IMR-90 (cell line): ENCODE measurements at regions not wholly inside any gene's neighbourhood (a gene's known extent, or its start where the extent isn't known, plus 50 kb on each side); places are given as distances from the start of the nearest gene placed in this dataset.

Experiments used
- ATAC-seq: fragments of 200-7000 bp; cut with Tn5 transposase; 2 replicates; pipeline ENCODE4 v1.9.1; 2020; ENCODE audit warnings: low read depth, mild to moderate bottlenecking, moderate library complexity
- BruUV-seq: library from RNA; stranded (reverse); fragments of 400-500 nt; replicated peaks from 2 replicates; lab custom pipeline; 2021; lab: Mats Ljungman, UMichigan
- CTCF ChIA-PET: fragments of 300-600 bp; formaldehyde crosslinking; extraction: SDS; loops from one replicate; lab custom pipeline; 2021; ENCODE audit warnings: antibody characterized with exemption; lab: Yijun Ruan, JAX
- POLR2A ChIA-PET: fragments of 300-600 bp; sonication (Branson Sonifier 250); formaldehyde crosslinking; loops from one replicate; lab custom pipeline; 2022; ENCODE audit warnings: antibody characterized with exemption; ENCODE audit not compliant: unreplicated experiment; lab: Charles Lee
- DNase-seq: peaks from one replicate; pipeline ENCODE4 v3.0.0; 2013
- H2AFZ ChIP-seq: replicated peaks from 2 replicates; pipeline ENCODE3; 2013; ENCODE audit warnings: low read length, mild to moderate bottlenecking; ENCODE audit not compliant: poor library complexity
- H2AK5ac ChIP-seq: 2 replicates; pipeline ENCODE4 v1.6.1; 2013; ENCODE audit warnings: low read depth, low read length, inconsistent platforms
- H2AK9ac ChIP-seq: replicated peaks from 2 replicates; pipeline ENCODE3; 2013; ENCODE audit warnings: mild to moderate bottlenecking, low read depth, low read length, moderate library complexity; ENCODE audit not compliant: poor library complexity
- H2BK120ac ChIP-seq: 2 replicates; pipeline ENCODE4 v1.6.1; 2013; ENCODE audit warnings: low read depth, low read length, inconsistent platforms
- H2BK15ac ChIP-seq: 3 replicates; pipeline ENCODE4 v1.6.1; 2013; ENCODE audit warnings: low read depth, low read length, inconsistent platforms
- H2BK20ac ChIP-seq: 2 replicates; pipeline ENCODE4 v1.6.1; 2013; ENCODE audit warnings: low read depth, mild to moderate bottlenecking, inconsistent platforms, low read length, moderate library complexity
- H2BK5ac ChIP-seq: 2 replicates; pipeline ENCODE4 v1.6.1; 2013; ENCODE audit warnings: mild to moderate bottlenecking, low read depth, low read length, inconsistent platforms; ENCODE audit not compliant: poor library complexity, severe bottlenecking
- H3K14ac ChIP-seq: replicated peaks from 2 replicates; pipeline ENCODE4 v1.6.1; 2013; ENCODE audit warnings: low read depth, low read length, inconsistent platforms
- H3K18ac ChIP-seq: 2 replicates; pipeline ENCODE4 v1.6.1; 2013; ENCODE audit warnings: low read depth, low read length, control low read depth
- H3K23ac ChIP-seq: 2 replicates; pipeline ENCODE4 v1.6.1; 2013; ENCODE audit warnings: low read depth, low read length, inconsistent platforms
- H3K27ac ChIP-seq: 2 replicates; pipeline ENCODE4 v1.5.1; 2013; ENCODE audit warnings: mild to moderate bottlenecking, control low read depth, low read length; ENCODE audit not compliant: insufficient read depth
- H3K27me3 ChIP-seq: 2 replicates; pipeline ENCODE4 v1.6.1; 2013; ENCODE audit warnings: low read length; ENCODE audit not compliant: control insufficient read depth, insufficient read depth
- H3K36me3 ChIP-seq: 2 replicates; pipeline ENCODE4 v1.6.1; 2013; ENCODE audit warnings: low read length, mixed read lengths; ENCODE audit not compliant: control insufficient read depth, insufficient read depth
- H3K4ac ChIP-seq: 2 replicates; pipeline ENCODE4 v1.6.1; 2013; ENCODE audit warnings: low read depth, low read length, inconsistent platforms
- H3K4me1 ChIP-seq: 2 replicates; pipeline ENCODE4 v1.6.1; 2013; ENCODE audit warnings: low read length, mixed read lengths; ENCODE audit not compliant: control insufficient read depth, insufficient read depth
- H3K4me2 ChIP-seq: 2 replicates; pipeline ENCODE4 v1.6.1; 2013; ENCODE audit warnings: low read depth, mild to moderate bottlenecking, control low read depth, low read length, moderate library complexity
- H3K4me3 ChIP-seq: 2 replicates; pipeline ENCODE4 v1.5.1; 2013; ENCODE audit warnings: low read depth, mild to moderate bottlenecking, control low read depth, low read length, moderate library complexity; ENCODE audit not compliant: insufficient read depth
- H3K56ac ChIP-seq: 2 replicates; pipeline ENCODE4 v1.6.1; 2013; ENCODE audit warnings: low read length, inconsistent platforms; ENCODE audit not compliant: insufficient read depth; ENCODE audit errors: extremely low read depth
- H3K79me1 ChIP-seq, 2 experiments: 2 replicates each; pipeline ENCODE4 v1.6.1; 2013; ENCODE audit warnings: low read length in 2 of 2, inconsistent platforms in 1 of 2, low read depth in 1 of 2
- H3K9ac ChIP-seq: 2 replicates; pipeline ENCODE4 v1.6.1; 2013; ENCODE audit warnings: low read depth, low read length, control low read depth
- H3K9me1 ChIP-seq: 2 replicates; pipeline ENCODE4 v1.6.1; 2013; ENCODE audit warnings: low read length, inconsistent platforms; ENCODE audit not compliant: insufficient read depth
- H3K9me3 ChIP-seq: 2 replicates; pipeline ENCODE4 v1.6.1; 2013; ENCODE audit warnings: low read length; ENCODE audit not compliant: control insufficient read depth, insufficient read depth
- H4K20me1 ChIP-seq: 2 replicates; pipeline ENCODE4 v1.6.1; 2013; ENCODE audit warnings: low read length, inconsistent platforms; ENCODE audit not compliant: insufficient read depth
- H4K5ac ChIP-seq: 2 replicates; pipeline ENCODE4 v1.6.1; 2013; ENCODE audit warnings: mild to moderate bottlenecking, low read depth, low read length, control low read depth
- H4K8ac ChIP-seq, 2 experiments: 2 replicates each; pipeline ENCODE4 v1.6.1; 2013; ENCODE audit warnings: low read depth in 2 of 2, low read length in 2 of 2, control low read depth in 1 of 2, inconsistent platforms in 1 of 2
- H4K91ac ChIP-seq: 2 replicates; pipeline ENCODE4 v1.6.1; 2013; ENCODE audit warnings: low read depth, low read length, inconsistent platforms; ENCODE audit not compliant: insufficient read depth
- CEBPB ChIP-seq: IDR thresholded peaks from 2 replicates; pipeline ENCODE4 v1.6.1; 2012; ENCODE audit warnings: low read depth, low read length, improper control_type of control experiment
- CHD1 ChIP-seq: IDR thresholded peaks from 2 replicates; pipeline ENCODE4 v1.6.1; 2012; ENCODE audit warnings: low read depth, low read length, improper control_type of control experiment
- FOS ChIP-seq: fragments of 150-350 bp; IDR thresholded peaks from 2 replicates; pipeline ENCODE4 v1.6.1; 2016; ENCODE audit warnings: low read depth, low read length
- MAZ ChIP-seq: IDR thresholded peaks from 2 replicates; pipeline ENCODE4 v1.6.1; 2012; ENCODE audit warnings: low read depth, mild to moderate bottlenecking, low read length, improper control_type of control experiment, moderate library complexity, borderline replicate concordance
- POLR2A ChIP-seq: IDR thresholded peaks from 2 replicates; pipeline ENCODE4 v1.6.1; 2012; ENCODE audit warnings: mild to moderate bottlenecking, low read depth, low read length
- RCOR1 ChIP-seq: IDR thresholded peaks from 2 replicates; pipeline ENCODE4 v1.6.1; 2012; ENCODE audit warnings: mild to moderate bottlenecking, low read length, improper control_type of control experiment; ENCODE audit not compliant: insufficient replicate concordance
- RFX5 ChIP-seq: IDR thresholded peaks from 2 replicates; pipeline ENCODE4 v1.8.0; 2012; ENCODE audit warnings: low read depth, mild to moderate bottlenecking, low read length, moderate library complexity
- SMC3 ChIP-seq: fragments of 150-350 bp; IDR thresholded peaks from 2 replicates; pipeline ENCODE4 v1.6.1; 2016; ENCODE audit warnings: low read depth, mild to moderate bottlenecking, antibody characterized with exemption, low read length, moderate library complexity
- WGBS, 2 experiments: methylation state at CpG; one replicate each; pipeline versions ENCODE4 v1.1.5 to v1.1.7; 2013; ENCODE audit warnings: missing lambda C conversion rate in 2 of 2; ENCODE audit not compliant: insufficient read length in 1 of 2; ENCODE audit errors: extremely low coverage in 2 of 2; 5-methylcytosine and 5-hydroxymethylcytosine counted together
- dilution Hi-C: fragments of 300-500 bp; cut with HindIII; formaldehyde crosslinking; loops from one replicate; pipeline ENCODE4 v1.14.3; 2018; ENCODE audit warnings: low sequenced_read_pairs; ENCODE audit not compliant: unreplicated experiment
- in situ Hi-C: fragments of 300-500 bp; cut with MboI; formaldehyde crosslinking; loops from 3 replicates; pipeline ENCODE4 v1.14.3; 2019; ENCODE audit warnings: low sequenced_read_pairs, inconsistent platforms, mixed read lengths
- intact Hi-C: fragments of 100-400 bp; cut with micrococcal nuclease; formaldehyde crosslinking; loops from 2 replicates; pipeline ENCODE4 v1.10.0; 2022
- TF ChIP-seq, protein P1 (sequence below): fragments of 150-350 bp; IDR thresholded peaks from 2 replicates; pipeline ENCODE4 v1.6.1; 2016; ENCODE audit warnings: low read depth, mild to moderate bottlenecking, low read length, moderate library complexity, borderline replicate concordance
- TF ChIP-seq, protein P2 (sequence below): conservative IDR thresholded peaks from 2 replicates; pipeline ENCODE4 v1.5.1; 2012; ENCODE audit warnings: mild to moderate bottlenecking, low read depth, low read length, improper control_type of control experiment
- TF ChIP-seq, protein P3 (sequence below): fragments of 150-350 bp; IDR thresholded peaks from 2 replicates; pipeline ENCODE4 v1.6.1; 2017; ENCODE audit warnings: mild to moderate bottlenecking, antibody characterized with exemption, low read length, low read depth

DNA sequence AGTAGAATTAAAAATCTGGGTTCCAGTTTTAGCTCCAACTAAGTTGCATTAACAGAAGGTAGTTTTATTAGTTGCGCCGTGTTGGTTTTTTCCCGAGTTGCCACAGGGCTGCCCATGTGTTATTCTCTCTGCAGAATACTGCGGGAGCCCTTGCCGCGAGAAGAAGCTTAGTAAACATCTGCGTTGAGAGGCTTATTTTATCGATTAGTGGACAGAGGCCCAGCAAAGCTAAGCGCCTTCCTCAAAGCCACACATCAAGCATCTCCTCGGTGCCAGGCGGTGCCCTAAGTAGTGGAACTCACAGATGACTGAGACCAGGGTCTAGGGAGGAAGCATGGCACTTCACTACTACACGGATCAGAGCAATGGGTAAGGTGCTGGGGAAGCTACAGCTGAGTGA lies 212.3 kb upstream of the IRX5 start:
- POLR2A ChIA-PET = no interaction called here

More for the DNA sequence above, 212.3 kb upstream of the IRX5 start:
- Histone ChIP-seq H2BK15ac (no peak overlapping the region), H3K4me1 (no peaks in the 10 kb centered on the region), H3K36me3 (no peaks in the 10 kb centered on the region), H3K4me3 (no peak overlapping the region), H2AK5ac (no peak overlapping the region), H3K27me3 (no peaks in the 10 kb centered on the region), H2BK120ac (no peak overlapping the region), H3K4me2 (no peak overlapping the region), H4K20me1 (no peaks in the 10 kb centered on the region), H4K91ac (no peak overlapping the region), H2BK20ac (no peak overlapping the region), H2AFZ (no peak overlapping the region), H2AK9ac (no peak overlapping the region), H2BK5ac (no peak overlapping the region), H3K27ac (no peak overlapping the region), H3K4ac (no peak overlapping the region), H4K5ac (no peak overlapping the region), H3K9me1 (no peaks in the 10 kb centered on the region), H3K14ac (no peak overlapping the region), H3K18ac (no peak overlapping the region), H4K8ac (no peak overlapping the region), H3K79me1 (no peaks in the 10 kb centered on the region), H3K56ac (no peak overlapping the region), H3K9me3 (peaks cover 3% of the 10 kb centered on the region), H3K9ac (no peak overlapping the region), H3K23ac (no peak overlapping the region)
- DNase-seq (no peak), ATAC-seq (no peak)
- BruUV-seq = no TSS peak
- dilution Hi-C loops = no loop called here
- no peak for TF ChIP-seq CEBPB
- TF ChIP-seq RFX5 = no peak
- TF ChIP-seq FOS = no peak
- TF ChIP-seq, protein P1, sequence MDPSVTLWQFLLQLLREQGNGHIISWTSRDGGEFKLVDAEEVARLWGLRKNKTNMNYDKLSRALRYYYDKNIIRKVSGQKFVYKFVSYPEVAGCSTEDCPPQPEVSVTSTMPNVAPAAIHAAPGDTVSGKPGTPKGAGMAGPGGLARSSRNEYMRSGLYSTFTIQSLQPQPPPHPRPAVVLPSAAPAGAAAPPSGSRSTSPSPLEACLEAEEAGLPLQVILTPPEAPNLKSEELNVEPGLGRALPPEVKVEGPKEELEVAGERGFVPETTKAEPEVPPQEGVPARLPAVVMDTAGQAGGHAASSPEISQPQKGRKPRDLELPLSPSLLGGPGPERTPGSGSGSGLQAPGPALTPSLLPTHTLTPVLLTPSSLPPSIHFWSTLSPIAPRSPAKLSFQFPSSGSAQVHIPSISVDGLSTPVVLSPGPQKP = no peak
- TF ChIP-seq, protein P2, sequence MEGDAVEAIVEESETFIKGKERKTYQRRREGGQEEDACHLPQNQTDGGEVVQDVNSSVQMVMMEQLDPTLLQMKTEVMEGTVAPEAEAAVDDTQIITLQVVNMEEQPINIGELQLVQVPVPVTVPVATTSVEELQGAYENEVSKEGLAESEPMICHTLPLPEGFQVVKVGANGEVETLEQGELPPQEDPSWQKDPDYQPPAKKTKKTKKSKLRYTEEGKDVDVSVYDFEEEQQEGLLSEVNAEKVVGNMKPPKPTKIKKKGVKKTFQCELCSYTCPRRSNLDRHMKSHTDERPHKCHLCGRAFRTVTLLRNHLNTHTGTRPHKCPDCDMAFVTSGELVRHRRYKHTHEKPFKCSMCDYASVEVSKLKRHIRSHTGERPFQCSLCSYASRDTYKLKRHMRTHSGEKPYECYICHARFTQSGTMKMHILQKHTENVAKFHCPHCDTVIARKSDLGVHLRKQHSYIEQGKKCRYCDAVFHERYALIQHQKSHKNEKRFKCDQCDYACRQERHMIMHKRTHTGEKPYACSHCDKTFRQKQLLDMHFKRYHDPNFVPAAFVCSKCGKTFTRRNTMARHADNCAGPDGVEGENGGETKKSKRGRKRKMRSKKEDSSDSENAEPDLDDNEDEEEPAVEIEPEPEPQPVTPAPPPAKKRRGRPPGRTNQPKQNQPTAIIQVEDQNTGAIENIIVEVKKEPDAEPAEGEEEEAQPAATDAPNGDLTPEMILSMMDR = no peak
- no peak for TF ChIP-seq MAZ
- TF ChIP-seq SMC3 = no peak
- no peak for TF ChIP-seq CHD1
- TF ChIP-seq, protein P3, sequence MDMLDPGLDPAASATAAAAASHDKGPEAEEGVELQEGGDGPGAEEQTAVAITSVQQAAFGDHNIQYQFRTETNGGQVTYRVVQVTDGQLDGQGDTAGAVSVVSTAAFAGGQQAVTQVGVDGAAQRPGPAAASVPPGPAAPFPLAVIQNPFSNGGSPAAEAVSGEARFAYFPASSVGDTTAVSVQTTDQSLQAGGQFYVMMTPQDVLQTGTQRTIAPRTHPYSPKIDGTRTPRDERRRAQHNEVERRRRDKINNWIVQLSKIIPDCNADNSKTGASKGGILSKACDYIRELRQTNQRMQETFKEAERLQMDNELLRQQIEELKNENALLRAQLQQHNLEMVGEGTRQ = no peak
- no peak for TF ChIP-seq RCOR1
- TF ChIP-seq POLR2A = no peak
- CTCF ChIA-PET = no interaction called here
- in situ Hi-C loops = no loop called here
- WGBS, 2 experiments = no CpG with 5 or more reads among the region's 12 CpGs
- intact Hi-C loops = no loop called here
